CD4-positive, alpha-beta T cell (primary cell): ENCODE measurements at regions not wholly inside any gene's neighbourhood (a gene's known extent, or its start where the extent isn't known, plus 50 kb on each side); places are given as distances from the start of the nearest gene placed in this dataset.

ENCODE experiments used
- ATAC-seq: fragments of 200-7000 bp; cut with Tn5 transposase; one replicate; pipeline ENCODE4 v1.10.0; 2022; ENCODE audit warnings: mild to moderate bottlenecking; ENCODE audit not compliant: poor library complexity
- CTCF ChIA-PET: fragments of 350-600 bp; sonication (Branson Sonifier 250); formaldehyde crosslinking; loops from one replicate; lab custom pipeline; 2021; ENCODE audit warnings: antibody characterized with exemption, inconsistent platforms; lab: Charles Lee
- POLR2A ChIA-PET: fragments of 350-600 bp; sonication (Branson Sonifier 250); formaldehyde crosslinking; loops from one replicate; lab custom pipeline; 2021; ENCODE audit warnings: antibody characterized with exemption, inconsistent platforms; lab: Charles Lee
- DNase-seq, 14 experiments: peaks; one replicate each; pipeline ENCODE4 v3.0.0-alpha.2; 2013 to 2020; ENCODE audit warnings: mixed read lengths in 2 of 14
- H3K27ac ChIP-seq, 2 donors: one replicate each; pipeline versions ENCODE4 v1.5.1 to v1.7.0; 2013; ENCODE audit warnings: low read length in 2 of 2, low read depth in 1 of 2, mild to moderate bottlenecking in 1 of 2
- H3K27me3 ChIP-seq, 2 experiments: 1 replicate in 1 of 2; 2 replicates in 1 of 2; pipeline versions ENCODE4 v1.6.1 to v1.7.0; 2013; ENCODE audit warnings: low read length in 2 of 2, control low read depth in 1 of 2, mild to moderate bottlenecking in 1 of 2, moderate library complexity in 1 of 2; ENCODE audit not compliant: insufficient read depth in 2 of 2, control insufficient read depth in 1 of 2
- H3K36me3 ChIP-seq: one replicate; pipeline ENCODE4 v1.6.1; 2013; ENCODE audit warnings: low read length, control low read depth; ENCODE audit not compliant: insufficient read depth
- H3K4me1 ChIP-seq: one replicate; pipeline ENCODE4 v1.6.1; 2013; ENCODE audit warnings: low read length, control low read depth; ENCODE audit not compliant: insufficient read depth
- H3K4me3 ChIP-seq: one replicate; pipeline ENCODE4 v1.5.1; 2013; ENCODE audit warnings: mild to moderate bottlenecking, low read length, moderate library complexity
- H3K9me3 ChIP-seq, 2 experiments: 1 replicate in 1 of 2; 2 replicates in 1 of 2; pipeline versions ENCODE4 v1.6.1 to v1.7.0; 2013; ENCODE audit warnings: low read length in 2 of 2, mild to moderate bottlenecking in 2 of 2, control low read depth in 1 of 2, moderate library complexity in 1 of 2; ENCODE audit not compliant: control insufficient read depth in 1 of 2, insufficient read depth in 1 of 2
- H3K27ac Mint-ChIP-seq: one replicate; pipeline ENCODE4 v1.8.0; 2020; ENCODE audit warnings: mixed read lengths
- H3K27me3 Mint-ChIP-seq: one replicate; pipeline ENCODE4 v1.8.0; 2021; ENCODE audit warnings: mixed read lengths
- H3K36me3 Mint-ChIP-seq: one replicate; pipeline ENCODE4 v1.8.0; 2021; ENCODE audit warnings: low read depth, mixed read lengths
- H3K4me1 Mint-ChIP-seq: one replicate; pipeline ENCODE4 v1.8.0; 2021; ENCODE audit warnings: low read depth, mixed read lengths
- H3K4me3 Mint-ChIP-seq: one replicate; pipeline ENCODE4 v1.8.0; 2020; ENCODE audit warnings: mild to moderate bottlenecking, mixed read lengths
- H3K9me3 Mint-ChIP-seq: one replicate; pipeline ENCODE4 v1.8.0; 2020; ENCODE audit warnings: mixed read lengths
- CTCF ChIP-seq: fragments of 200-600 bp; IDR thresholded peaks from one replicate; pipeline ENCODE4 v1.8.0; 2022; ENCODE audit warnings: antibody characterized with exemption, mild to moderate bottlenecking
- intact Hi-C, 2 experiments: fragments of 100-400 bp; cut with DNase I in 1 of 2; cut with micrococcal nuclease in 1 of 2; formaldehyde crosslinking; loops; one replicate each; pipeline versions ENCODE4 v1.15.1 to v1.9.0; 2023 to 2025; cut with DNase I, micrococcal nuclease

- Mint-ChIP-seq H3K27ac (no peak overlapping the region), H3K4me3 (no peak overlapping the region), H3K36me3 (no peaks in the 10 kb centered on the region), H3K27me3 (no peaks in the 10 kb centered on the region), H3K9me3 (no peaks in the 10 kb centered on the region), H3K4me1 (no peaks in the 10 kb centered on the region)
- DNase-seq = no peak
- H3K9me3 ChIP-seq = no peaks in the 10 kb centered on the region
- no peak for ATAC-seq
- H3K4me3 ChIP-seq = no peak overlapping the region
- TF ChIP-seq CTCF = no peak
- H3K36me3 ChIP-seq = no peaks in the 10 kb centered on the region
- H3K27me3 ChIP-seq = no peaks in the 10 kb centered on the region
- ChIA-PET POLR2A (no interaction called here), CTCF (interaction anchor here (1.0 kb wide), 1 partner anchor 10 kb away, joined by 3 read pairs; no protein-coding TSS in a partner anchor)
- intact Hi-C loops = no loop called here
- no peaks in the 10 kb centered on the region for H3K4me1 ChIP-seq
- no peak overlapping the region for H3K27ac ChIP-seq
Measured at GRCh38 chr3:19711160-19711782, 222.7 kb downstream of the EFHB start.

- DNase-seq = peak in 1 of 14 experiments; percentile 6
Measured at GRCh38 chr3:19702416-19703078, 231.5 kb downstream of the EFHB start.

GRCh38 chr3:19688767-19689166, 245.2 kb downstream of the EFHB start:
- H3K9me3 Mint-ChIP-seq = peaks cover 30% of the 10 kb centered on the region
- no peaks in the 10 kb centered on the region for H3K27me3 Mint-ChIP-seq
- Histone ChIP-seq H3K4me1 (no peaks in the 10 kb centered on the region), H3K4me3 (no peak overlapping the region), H3K9me3 (peaks cover 9 to 11% of the 10 kb centered on the region in 2 experiments), H3K36me3 (no peaks in the 10 kb centered on the region), H3K27me3 (peaks cover 0 to 2% of the 10 kb centered on the region in 2 experiments), H3K27ac (no peak overlapping the region)
- H3K4me1 Mint-ChIP-seq = no peaks in the 10 kb centered on the region
- DNase-seq (no peak), ATAC-seq (no peak)
- intact Hi-C loops = no loop called here
- TF ChIP-seq CTCF = no peak
- no peak overlapping the region for H3K4me3 Mint-ChIP-seq
- no peaks in the 10 kb centered on the region for H3K36me3 Mint-ChIP-seq
- no peak overlapping the region for H3K27ac Mint-ChIP-seq
- ChIA-PET POLR2A (no interaction called here), CTCF (no interaction called here)

More at GRCh38 chr3:19702416-19703078, 231.5 kb downstream of the EFHB start:
- H3K4me1 ChIP-seq = no peaks in the 10 kb centered on the region
- no peak for TF ChIP-seq CTCF
- POLR2A ChIA-PET = no interaction called here
- H3K9me3 ChIP-seq = peaks cover 0 to 9% of the 10 kb centered on the region in 2 experiments
- H3K9me3 Mint-ChIP-seq = peaks cover 2% of the 10 kb centered on the region
- CTCF ChIA-PET = no interaction called here
- H3K27me3 ChIP-seq = no peaks in the 10 kb centered on the region
- H3K4me1 Mint-ChIP-seq = no peaks in the 10 kb centered on the region
- H3K27me3 Mint-ChIP-seq = no peaks in the 10 kb centered on the region
- H3K4me3 Mint-ChIP-seq = no peak overlapping the region
- intact Hi-C loops = no loop called here
- H3K27ac Mint-ChIP-seq = no peak overlapping the region
- no peaks in the 10 kb centered on the region for H3K36me3 Mint-ChIP-seq
- no peak overlapping the region for H3K4me3 ChIP-seq
- H3K36me3 ChIP-seq = no peaks in the 10 kb centered on the region
- no peak overlapping the region for H3K27ac ChIP-seq
- ATAC-seq = no peak
